ENCODE measurements at regions not wholly inside any gene's neighbourhood (a gene's known extent, or its start where the extent isn't known, plus 50 kb on each side); places are given as distances from the start of the nearest gene placed in this dataset.

DNA sequence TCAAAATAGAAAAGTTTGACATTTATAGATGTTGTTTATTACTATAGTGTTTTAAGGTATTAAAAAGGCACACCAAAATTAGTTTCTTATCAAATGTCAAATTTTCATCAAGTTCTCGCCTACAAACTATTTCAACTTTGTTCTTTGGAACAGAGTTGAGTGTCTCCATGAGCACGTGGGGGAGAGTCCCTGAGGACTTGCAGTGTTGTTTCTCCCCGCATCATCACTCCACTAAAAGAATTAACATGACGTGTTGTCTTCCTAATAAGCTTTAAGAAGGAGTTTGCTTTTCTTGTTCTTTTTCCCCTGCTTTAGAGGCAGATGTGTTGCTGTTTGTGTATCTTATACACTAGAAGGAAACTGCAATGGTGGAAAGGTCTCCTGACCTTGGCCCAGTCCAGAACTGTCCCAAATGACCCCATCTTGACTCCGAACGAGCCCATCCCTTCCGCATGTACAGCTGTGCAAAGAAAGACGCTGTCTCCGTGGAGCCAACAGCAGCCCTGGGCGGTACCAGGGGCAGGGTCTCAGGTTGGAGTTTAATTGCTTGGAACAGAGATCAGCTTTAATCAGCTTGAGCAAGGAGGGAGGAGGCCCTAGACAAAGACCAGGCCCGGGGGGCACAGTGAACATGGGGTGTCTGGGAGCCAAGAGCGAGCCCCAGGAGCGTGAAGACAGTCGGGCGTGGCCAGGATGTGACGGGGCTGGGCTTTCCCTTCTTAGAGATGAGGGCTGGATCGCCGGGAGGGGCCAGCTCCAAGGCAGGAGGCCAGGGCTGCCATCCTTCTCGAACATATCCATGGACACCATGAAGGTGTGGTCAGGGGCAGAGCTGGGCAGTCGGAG, 215.4 kb upstream of the RTL1 start:
- Histone ChIP-seq H3K27ac (no peak overlapping the region), H3K36me3 (no peaks in the 10 kb centered on the region), H3K9me3 (no peaks in the 10 kb centered on the region), H3K4me3 (no peak overlapping the region), H3K4me1 (no peaks in the 10 kb centered on the region), H3K27me3 (no peaks in the 10 kb centered on the region)
- TF ChIP-seq, protein P1, sequence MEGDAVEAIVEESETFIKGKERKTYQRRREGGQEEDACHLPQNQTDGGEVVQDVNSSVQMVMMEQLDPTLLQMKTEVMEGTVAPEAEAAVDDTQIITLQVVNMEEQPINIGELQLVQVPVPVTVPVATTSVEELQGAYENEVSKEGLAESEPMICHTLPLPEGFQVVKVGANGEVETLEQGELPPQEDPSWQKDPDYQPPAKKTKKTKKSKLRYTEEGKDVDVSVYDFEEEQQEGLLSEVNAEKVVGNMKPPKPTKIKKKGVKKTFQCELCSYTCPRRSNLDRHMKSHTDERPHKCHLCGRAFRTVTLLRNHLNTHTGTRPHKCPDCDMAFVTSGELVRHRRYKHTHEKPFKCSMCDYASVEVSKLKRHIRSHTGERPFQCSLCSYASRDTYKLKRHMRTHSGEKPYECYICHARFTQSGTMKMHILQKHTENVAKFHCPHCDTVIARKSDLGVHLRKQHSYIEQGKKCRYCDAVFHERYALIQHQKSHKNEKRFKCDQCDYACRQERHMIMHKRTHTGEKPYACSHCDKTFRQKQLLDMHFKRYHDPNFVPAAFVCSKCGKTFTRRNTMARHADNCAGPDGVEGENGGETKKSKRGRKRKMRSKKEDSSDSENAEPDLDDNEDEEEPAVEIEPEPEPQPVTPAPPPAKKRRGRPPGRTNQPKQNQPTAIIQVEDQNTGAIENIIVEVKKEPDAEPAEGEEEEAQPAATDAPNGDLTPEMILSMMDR (IDR thresholded peaks at IDR 0.05): no peak
- TF ChIP-seq POLR2A (IDR thresholded peaks at IDR 0.05): no peak
- WGBS (ENCODE audit: insufficient coverage, low coverage, low lambda C conversion rate, missing lambda C conversion rate): 63% methylated on average over 10 of the region's 20 CpGs
- intact Hi-C loops (cut with DNase I): no loop called here
- ATAC-seq (no peak), DNase-seq (peak in 2 of 3 donors; percentile 17 to 43)

DNA sequence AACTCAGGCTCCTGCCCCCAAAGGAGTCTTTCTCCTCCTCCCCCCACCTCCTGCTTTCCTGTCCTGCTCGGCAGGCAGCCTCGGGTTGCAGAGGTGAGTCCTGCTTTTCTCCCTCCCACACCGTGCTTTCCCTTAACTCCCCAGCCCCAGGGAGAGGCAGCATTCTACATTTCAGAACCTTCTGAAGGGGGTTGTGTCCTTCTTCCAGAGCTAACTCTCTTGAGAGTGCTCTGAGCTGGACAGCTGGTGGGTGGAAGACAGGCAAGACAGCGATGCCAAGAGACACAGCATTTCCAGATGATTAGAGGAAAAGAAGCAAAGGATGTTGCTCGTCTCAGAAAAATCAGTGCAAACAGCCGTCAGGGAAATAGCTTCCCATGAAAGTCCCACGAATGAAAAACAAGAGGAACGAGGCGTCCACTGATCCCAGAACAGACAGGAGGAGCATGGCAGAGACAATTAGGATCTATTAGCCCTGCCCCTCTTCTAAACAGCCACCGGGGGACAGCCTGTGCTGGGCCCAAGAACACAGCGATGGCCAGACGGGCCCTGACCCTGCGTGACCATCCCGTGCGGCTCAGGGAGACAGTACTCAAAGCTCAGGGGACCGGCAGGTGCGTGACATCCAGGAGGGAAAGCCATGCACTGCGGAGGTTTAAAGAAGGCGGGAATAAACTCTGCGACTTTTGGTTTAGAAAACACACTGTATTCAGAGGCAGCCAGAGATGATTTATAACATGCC, 216.5 kb upstream of the RTL1 start:
- no peak for ATAC-seq
- H3K9me3 ChIP-seq: no peaks in the 10 kb centered on the region
- no peaks in the 10 kb centered on the region for H3K4me1 ChIP-seq
- peak in 2 of 3 donors; percentile 17 to 38 for DNase-seq
- no peaks in the 10 kb centered on the region for H3K36me3 ChIP-seq
- H3K27me3 ChIP-seq: no peaks in the 10 kb centered on the region
- WGBS (ENCODE audit: insufficient coverage, low coverage, low lambda C conversion rate, missing lambda C conversion rate): 30% methylated on average over 11 of the region's 20 CpGs
- intact Hi-C loops (cut with DNase I): no loop called here
- TF ChIP-seq, protein P1 (IDR thresholded peaks at IDR 0.05): no peak
- no peak for TF ChIP-seq POLR2A (IDR thresholded peaks at IDR 0.05)
- no peak overlapping the region for H3K27ac ChIP-seq
- peak overlapping the region; percentile 4 to 14 (median 7) for H3K4me3 ChIP-seq

DNA sequence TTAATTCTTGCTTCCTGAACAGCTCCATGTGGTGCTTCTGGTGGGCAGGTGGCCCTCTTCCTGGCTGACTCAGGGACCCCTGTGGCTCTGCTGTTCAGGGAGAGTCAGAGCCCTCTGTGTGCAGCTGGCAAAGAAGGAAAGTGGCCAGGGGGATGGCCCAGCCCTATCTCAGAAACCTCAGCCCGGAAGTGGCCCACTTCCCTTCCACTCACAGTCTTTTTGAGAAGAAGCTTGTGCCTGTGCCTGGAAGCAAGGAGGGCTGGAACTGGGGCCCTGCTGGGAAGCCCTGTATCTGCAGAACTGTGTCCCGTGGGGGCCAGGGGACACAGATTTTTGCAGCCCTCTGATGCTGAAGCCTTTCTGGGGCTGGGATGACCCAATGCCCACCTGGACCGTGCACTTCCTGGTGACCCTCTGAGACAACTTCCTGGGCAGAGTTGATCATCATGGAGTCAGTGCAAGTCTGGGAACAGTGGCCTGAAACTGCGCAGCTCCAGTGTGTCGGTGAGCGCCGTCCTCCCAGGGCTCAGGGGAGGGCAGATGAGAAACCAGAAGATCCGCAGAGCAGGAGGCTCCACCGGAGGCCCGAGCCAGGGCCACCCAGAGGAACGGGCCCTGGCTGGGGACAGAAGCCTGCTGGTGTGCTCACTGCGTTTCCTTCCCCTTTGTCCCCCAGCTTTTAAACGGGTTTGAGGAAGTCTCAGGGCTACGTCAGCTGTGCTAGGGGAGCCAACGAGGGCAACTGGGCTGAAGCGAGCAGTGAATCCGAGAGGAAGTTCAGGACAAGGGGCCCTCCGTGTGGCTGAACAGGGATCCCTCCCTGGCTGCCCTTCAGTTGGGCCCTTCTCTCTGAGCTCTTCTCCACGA, 217.4 kb upstream of the RTL1 start:
- peak; percentile 18 for TF ChIP-seq POLR2A (IDR thresholded peaks at IDR 0.05)
- TF ChIP-seq, protein P1 (IDR thresholded peaks at IDR 0.05): no peak

GRCh38 chr14:101121508-101122139, 218.1 kb upstream of the RTL1 start:
- Histone ChIP-seq H3K9me3 (no peaks in the 10 kb centered on the region), H3K27me3 (no peaks in the 10 kb centered on the region), H3K4me1 (no peaks in the 10 kb centered on the region), H3K36me3 (no peaks in the 10 kb centered on the region), H3K27ac (peak overlapping the region in 1 of 3 donors; percentile 69), H3K4me3 (no peak overlapping the region)
- intact Hi-C loops (cut with DNase I): no loop called here
- 66% methylated on average over 4 of the region's 13 CpGs for WGBS (ENCODE audit: insufficient coverage, low coverage, low lambda C conversion rate, missing lambda C conversion rate)
- TF ChIP-seq, protein P1 (IDR thresholded peaks at IDR 0.05): no peak
- no peak for TF ChIP-seq POLR2A (IDR thresholded peaks at IDR 0.05)
- DNase-seq (peak; percentile 19 to 41 (median 31)), ATAC-seq (no peak)

More for the DNA sequence above, 217.4 kb upstream of the RTL1 start:
- peak; percentile 40 to 74 (median 54) for DNase-seq
- Histone ChIP-seq H3K4me1 (no peaks in the 10 kb centered on the region), H3K9me3 (no peaks in the 10 kb centered on the region), H3K27ac (peak overlapping the region in 2 of 3 donors; percentile 24 to 69), H3K4me3 (peak overlapping the region; percentile 4 to 14 (median 7)), H3K27me3 (no peaks in the 10 kb centered on the region), H3K36me3 (no peaks in the 10 kb centered on the region)
- intact Hi-C loops (cut with DNase I): no loop called here
- ATAC-seq: peak; percentile 59 to 84 (median 68)
- 7% methylated on average over 2 of the region's 19 CpGs for WGBS (ENCODE audit: insufficient coverage, low coverage, low lambda C conversion rate, missing lambda C conversion rate)

Data from right lobe of liver (tissue), 6 donors.